ENCODE measurements at regions not wholly inside any gene's neighbourhood (a gene's known extent, or its start where the extent isn't known, plus 50 kb on each side); places are given as distances from the start of the nearest gene placed in this dataset.

DNA sequence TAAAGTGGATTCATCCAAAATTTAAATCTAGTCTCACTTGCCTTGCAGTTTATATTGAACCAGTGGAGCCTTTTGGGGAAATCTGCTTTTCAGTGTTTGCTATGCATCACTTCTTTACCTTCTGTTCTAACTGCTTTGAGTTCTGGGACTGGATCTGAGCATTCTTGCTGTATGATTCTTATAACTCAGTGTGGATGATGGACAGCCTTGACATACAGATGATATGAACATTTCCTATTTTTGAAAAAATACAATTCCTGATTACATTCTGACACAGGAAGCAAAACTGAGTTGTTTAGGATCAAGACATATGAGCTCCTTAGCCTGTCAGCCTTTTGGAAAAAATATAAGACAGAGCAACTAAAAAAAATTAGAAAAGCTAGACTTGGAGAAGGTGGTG, 115.2 kb downstream of the DISP1 start:
- ChIA-PET RAD21 (ENCODE audit: low non-redundant PET in 1 of 2, low total read pairs in 2 of 2, uncharacterized antibody in 2 of 2, unreplicated experiment in 2 of 2) (no interaction called here), CTCF (no interaction called here), POLR2A (no interaction called here)
- no peaks in the 10 kb centered on the region for H4K20me1 ChIP-seq (ENCODE audit: insufficient read depth)
- H3K4me2 ChIP-seq (ENCODE audit: low read length) = no peak overlapping the region
- H3K27me3 ChIP-seq (ENCODE audit: insufficient read depth, low read length) = no peaks in the 10 kb centered on the region
- ATAC-seq = no peak
- no peaks in the 10 kb centered on the region for H3K9me3 ChIP-seq (ENCODE audit: control insufficient read depth in 1 of 2, insufficient read depth in 1 of 2, low read depth in 1 of 2, low read length in 2 of 2)
- no peaks in the 10 kb centered on the region for H3K4me1 ChIP-seq (ENCODE audit: control insufficient read depth in 1 of 2, insufficient read depth in 2 of 2, low read length in 2 of 2)
- no peaks in the 10 kb centered on the region for H3K79me2 ChIP-seq (ENCODE audit: insufficient read depth, low read length)
- TF ChIP-seq RAD21 (IDR thresholded peaks at IDR 0.05; ENCODE audit: low read depth) (no peak), CEBPB (IDR thresholded peaks at IDR 0.05; ENCODE audit: low read depth) (no peak), POLR2A (IDR thresholded peaks at IDR 0.05; ENCODE audit: borderline replicate concordance, extremely low read depth, insufficient read depth, insufficient read length) (no peak), EZH2 (IDR thresholded peaks at IDR 0.05) (no peak), SIN3A (IDR thresholded peaks at IDR 0.05; ENCODE audit: low read depth) (no peak), ZNF274 (IDR thresholded peaks at IDR 0.05; ENCODE audit: low read depth, low read length) (no peak), YY1 (IDR thresholded peaks at IDR 0.05; ENCODE audit: extremely low read depth, insufficient replicate concordance, low read depth, low read length) (no peak), ELF1 (IDR thresholded peaks at IDR 0.05; ENCODE audit: borderline replicate concordance, low read depth) (no peak), FOSL1 (IDR thresholded peaks at IDR 0.05; ENCODE audit: low read depth) (no peak), ATF3 (IDR thresholded peaks at IDR 0.05) (no peak), CBX3 (IDR thresholded peaks at IDR 0.05; ENCODE audit: low read depth) (no peak), SRF (IDR thresholded peaks at IDR 0.05; ENCODE audit: low read depth) (no peak), JUND (IDR thresholded peaks at IDR 0.05) (no peak), SP1 (IDR thresholded peaks at IDR 0.05; ENCODE audit: low read depth) (no peak), CTCF (IDR thresholded peaks at IDR 0.05 in 2 of 3, conservative IDR thresholded peaks at IDR 0.05 in 1 of 3; ENCODE audit: borderline replicate concordance in 1 of 3, insufficient read depth in 1 of 3, low read depth in 2 of 3, low read length in 2 of 3) (no peak), POLR2AphosphoS5 (IDR thresholded peaks at IDR 0.05; ENCODE audit: low read depth, low read length) (no peak), EGR1 (IDR thresholded peaks at IDR 0.05; ENCODE audit: low read depth) (no peak)
- TF ChIP-seq, protein P1, sequence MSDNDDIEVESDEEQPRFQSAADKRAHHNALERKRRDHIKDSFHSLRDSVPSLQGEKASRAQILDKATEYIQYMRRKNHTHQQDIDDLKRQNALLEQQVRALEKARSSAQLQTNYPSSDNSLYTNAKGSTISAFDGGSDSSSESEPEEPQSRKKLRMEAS (IDR thresholded peaks at IDR 0.05) = no peak
- TF ChIP-seq, protein P2, sequence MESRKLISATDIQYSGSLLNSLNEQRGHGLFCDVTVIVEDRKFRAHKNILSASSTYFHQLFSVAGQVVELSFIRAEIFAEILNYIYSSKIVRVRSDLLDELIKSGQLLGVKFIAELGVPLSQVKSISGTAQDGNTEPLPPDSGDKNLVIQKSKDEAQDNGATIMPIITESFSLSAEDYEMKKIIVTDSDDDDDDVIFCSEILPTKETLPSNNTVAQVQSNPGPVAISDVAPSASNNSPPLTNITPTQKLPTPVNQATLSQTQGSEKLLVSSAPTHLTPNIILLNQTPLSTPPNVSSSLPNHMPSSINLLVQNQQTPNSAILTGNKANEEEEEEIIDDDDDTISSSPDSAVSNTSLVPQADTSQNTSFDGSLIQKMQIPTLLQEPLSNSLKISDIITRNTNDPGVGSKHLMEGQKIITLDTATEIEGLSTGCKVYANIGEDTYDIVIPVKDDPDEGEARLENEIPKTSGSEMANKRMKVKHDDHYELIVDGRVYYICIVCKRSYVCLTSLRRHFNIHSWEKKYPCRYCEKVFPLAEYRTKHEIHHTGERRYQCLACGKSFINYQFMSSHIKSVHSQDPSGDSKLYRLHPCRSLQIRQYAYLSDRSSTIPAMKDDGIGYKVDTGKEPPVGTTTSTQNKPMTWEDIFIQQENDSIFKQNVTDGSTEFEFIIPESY (IDR thresholded peaks at IDR 0.05; ENCODE audit: extremely low read depth, insufficient replicate concordance, low read length) = no peak
- H3K27ac ChIP-seq (ENCODE audit: low read depth, low read length) = no peak overlapping the region
- H2AFZ ChIP-seq (ENCODE audit: low read depth, low read length, poor library complexity, severe bottlenecking) = no peak overlapping the region
- DNase-seq (ENCODE audit: low read depth, low spot score) = no peak
- H3K9ac ChIP-seq (ENCODE audit: low read length) = no peak overlapping the region
- no peaks in the 10 kb centered on the region for H3K9me2 ChIP-seq (ENCODE audit: insufficient read depth)
- no peaks in the 10 kb centered on the region for H3K36me3 ChIP-seq (ENCODE audit: control insufficient read depth in 1 of 2, insufficient read depth in 2 of 2, low read length in 2 of 2)
- intact Hi-C loops (cut with micrococcal nuclease) = no loop called here
- BruUV-seq (replicated peaks) = no TSS peak
- H3K4me3 ChIP-seq (replicated peaks in 1 of 2; ENCODE audit: low read depth in 1 of 2, low read length in 2 of 2) = no peak overlapping the region
